ENCODE measurements at regions not wholly inside any gene's neighbourhood (a gene's known extent, or its start where the extent isn't known, plus 50 kb on each side); places are given as distances from the start of the nearest gene placed in this dataset.
"Not testable (repeated sequence)": the region's sequence is repeated elsewhere in the genome, so short reads cannot be mapped to it uniquely, and the experiment has no call there.

- no peak overlapping the region for H3K9ac ChIP-seq (ENCODE audit: low read length)
- Mint-ChIP-seq H3K27ac (no peak overlapping the region), H3K9me3 (ENCODE audit: insufficient read depth) (no peaks in the 10 kb centered on the region), H3K4me1 (no peaks in the 10 kb centered on the region), H3K27me3 (peaks cover 17% of the 10 kb centered on the region), H3K4me3 (no peak overlapping the region)
- no peaks in the 10 kb centered on the region for H3K27me3 ChIP-seq (replicated peaks in 1 of 4; ENCODE audit: control extremely low read depth in 1 of 4, control insufficient read depth in 3 of 4, insufficient read depth in 4 of 4, low read length in 3 of 4)
- TF ChIP-seq CTCF (IDR thresholded peaks at IDR 0.05): no peak
- no peak for TF ChIP-seq EZH2 (IDR thresholded peaks at IDR 0.05; ENCODE audit: borderline replicate concordance, insufficient read depth, low read depth, low read length, poor library complexity, severe bottlenecking)
- no peaks in the 10 kb centered on the region for H3K4me1 ChIP-seq (ENCODE audit: control insufficient read depth in 2 of 2, insufficient read depth in 2 of 2, low read length in 2 of 2)
- H2AFZ ChIP-seq (ENCODE audit: insufficient read depth, low read depth, low read length, poor library complexity, severe bottlenecking): no peak overlapping the region
- intact Hi-C loops (cut with micrococcal nuclease): no loop called here
- H3K79me2 ChIP-seq (ENCODE audit: control insufficient read depth, insufficient read depth, low read length): no peaks in the 10 kb centered on the region
- no CpG with 5 or more reads among the region's 4 CpGs for WGBS (ENCODE audit: insufficient coverage)
- H3K36me3 ChIP-seq (replicated peaks in 1 of 2; ENCODE audit: control extremely low read depth in 1 of 2, control insufficient read depth in 1 of 2, extremely low read depth in 1 of 2, insufficient read depth in 2 of 2, low read length in 1 of 2): no peaks in the 10 kb centered on the region
- ChIA-PET POLR2A (no interaction called here), CTCF (interaction anchor here (1.2 kb wide), 1 partner anchor 9 kb away, joined by 3 read pairs; no protein-coding TSS in a partner anchor)
- DNase-seq (no peak), ATAC-seq (ENCODE audit: low read depth) (no peak)
- H3K4me2 ChIP-seq (replicated peaks; ENCODE audit: low read depth, low read length, poor library complexity, severe bottlenecking): no peak overlapping the region
- H3K4me3 ChIP-seq (ENCODE audit: control extremely low read depth in 1 of 5, extremely low read depth in 1 of 5, insufficient read depth in 1 of 5, low read depth in 2 of 5, low read length in 4 of 5): no peak overlapping the region
- peaks cover 0 to 5% (median 0%) of the 10 kb centered on the region in 3 donors for H3K9me3 ChIP-seq (ENCODE audit: control extremely low read depth in 1 of 3, control insufficient read depth in 2 of 3, insufficient read depth in 1 of 3, low read length in 2 of 3)
- H4K20me1 ChIP-seq (ENCODE audit: control insufficient read depth, insufficient read depth, low read length, poor library complexity, severe bottlenecking): no peaks in the 10 kb centered on the region
- H3K27ac ChIP-seq (ENCODE audit: low read length in 2 of 2): no peak overlapping the region
Observed at GRCh38 chr2:105510761-105511528, 112.1 kb upstream of the FHL2 start.

- H3K79me2 ChIP-seq (ENCODE audit: control insufficient read depth, insufficient read depth, low read length): no peaks in the 10 kb centered on the region
- Mint-ChIP-seq H3K27me3 (peaks cover 11% of the 10 kb centered on the region), H3K27ac (no peak overlapping the region), H3K4me3 (no peak overlapping the region), H3K9me3 (ENCODE audit: insufficient read depth) (no peaks in the 10 kb centered on the region), H3K4me1 (no peaks in the 10 kb centered on the region)
- H3K4me2 ChIP-seq (replicated peaks; ENCODE audit: low read depth, low read length, poor library complexity, severe bottlenecking): no peak overlapping the region
- no peak for TF ChIP-seq CTCF (IDR thresholded peaks at IDR 0.05)
- WGBS (ENCODE audit: insufficient coverage): 67% methylated on average over 2 of the region's 6 CpGs
- H2AFZ ChIP-seq (ENCODE audit: insufficient read depth, low read depth, low read length, poor library complexity, severe bottlenecking): no peak overlapping the region
- H3K27ac ChIP-seq (ENCODE audit: low read length in 2 of 2): no peak overlapping the region
- no peaks in the 10 kb centered on the region for H3K27me3 ChIP-seq (replicated peaks in 1 of 4; ENCODE audit: control extremely low read depth in 1 of 4, control insufficient read depth in 3 of 4, insufficient read depth in 4 of 4, low read length in 3 of 4)
- H3K4me1 ChIP-seq (ENCODE audit: control insufficient read depth in 2 of 2, insufficient read depth in 2 of 2, low read length in 2 of 2): no peaks in the 10 kb centered on the region
- ChIA-PET CTCF (interaction anchor here (1.2 kb wide), 1 partner anchor 10 kb away, joined by 3 read pairs; no protein-coding TSS in a partner anchor), POLR2A (no interaction called here)
- H3K4me3 ChIP-seq (ENCODE audit: control extremely low read depth in 1 of 5, extremely low read depth in 1 of 5, insufficient read depth in 1 of 5, low read depth in 2 of 5, low read length in 4 of 5): no peak overlapping the region
- ATAC-seq (ENCODE audit: low read depth): no peak
- no peak for DNase-seq
- no peaks in the 10 kb centered on the region for H3K36me3 ChIP-seq (replicated peaks in 1 of 2; ENCODE audit: control extremely low read depth in 1 of 2, control insufficient read depth in 1 of 2, extremely low read depth in 1 of 2, insufficient read depth in 2 of 2, low read length in 1 of 2)
- intact Hi-C loops (cut with micrococcal nuclease): no loop called here
- no peak overlapping the region for H3K9ac ChIP-seq (ENCODE audit: low read length)
- no peaks in the 10 kb centered on the region for H4K20me1 ChIP-seq (ENCODE audit: control insufficient read depth, insufficient read depth, low read length, poor library complexity, severe bottlenecking)
- peaks cover 0 to 5% (median 0%) of the 10 kb centered on the region in 3 donors for H3K9me3 ChIP-seq (ENCODE audit: control extremely low read depth in 1 of 3, control insufficient read depth in 2 of 3, insufficient read depth in 1 of 3, low read length in 2 of 3)
Observed at GRCh38 chr2:105509269-105510086, 110.6 kb upstream of the FHL2 start.

- intact Hi-C loops (cut with micrococcal nuclease); H4K20me1 ChIP-seq (ENCODE audit: control insufficient read depth, insufficient read depth, low read length, poor library complexity, severe bottlenecking); H3K4me1 ChIP-seq (ENCODE audit: control insufficient read depth in 2 of 2, insufficient read depth in 2 of 2, low read length in 2 of 2); H3K27me3 ChIP-seq (replicated peaks in 1 of 4; ENCODE audit: control extremely low read depth in 1 of 4, control insufficient read depth in 3 of 4, insufficient read depth in 4 of 4, low read length in 3 of 4); H3K4me3 Mint-ChIP-seq; H3K79me2 ChIP-seq (ENCODE audit: control insufficient read depth, insufficient read depth, low read length); H3K9me3 Mint-ChIP-seq (ENCODE audit: insufficient read depth); H3K27me3 Mint-ChIP-seq; H3K9me3 ChIP-seq (ENCODE audit: control extremely low read depth in 1 of 3, control insufficient read depth in 2 of 3, insufficient read depth in 1 of 3, low read length in 2 of 3); H3K9ac ChIP-seq (ENCODE audit: low read length); H2AFZ ChIP-seq (ENCODE audit: insufficient read depth, low read depth, low read length, poor library complexity, severe bottlenecking); H3K4me1 Mint-ChIP-seq; H3K27ac Mint-ChIP-seq; DNase-seq; POLR2A ChIA-PET; H3K4me2 ChIP-seq (replicated peaks; ENCODE audit: low read depth, low read length, poor library complexity, severe bottlenecking); ATAC-seq (ENCODE audit: low read depth); H3K4me3 ChIP-seq (ENCODE audit: control extremely low read depth in 1 of 5, extremely low read depth in 1 of 5, insufficient read depth in 1 of 5, low read depth in 2 of 5, low read length in 4 of 5); H3K27ac ChIP-seq (ENCODE audit: low read length in 2 of 2); H3K36me3 ChIP-seq (replicated peaks in 1 of 2; ENCODE audit: control extremely low read depth in 1 of 2, control insufficient read depth in 1 of 2, extremely low read depth in 1 of 2, insufficient read depth in 2 of 2, low read length in 1 of 2): not testable (repeated sequence)
- WGBS (ENCODE audit: insufficient coverage): no CpG with 5 or more reads among the region's 1 CpG
- CTCF ChIA-PET: interaction anchor here (0.7 kb wide), 1 partner anchor 473 kb away, joined by 3 read pairs; no protein-coding TSS in a partner anchor
Observed at GRCh38 chr2:105506860-105507259, 108.0 kb upstream of the FHL2 start.
